Skeletal muscle cell (primary cell): ENCODE measurements at regions not wholly inside any gene's neighbourhood (a gene's known extent, or its start where the extent isn't known, plus 50 kb on each side); places are given as distances from the start of the nearest gene placed in this dataset.
"Not testable (repeated sequence)": the region's sequence is repeated elsewhere in the genome, so short reads cannot be mapped to it uniquely, and the experiment has no call there.

ENCODE experiments used
- DNase-seq: peaks from one replicate; pipeline ENCODE4 v3.0.0-alpha.2; 2010; ENCODE audit warnings: low read depth
- H3K4me3 ChIP-seq: 2 replicates; pipeline ENCODE4 v1.5.1; 2011; ENCODE audit warnings: low read depth, mild to moderate bottlenecking, control low read depth, low read length, moderate library complexity

- not testable (repeated sequence) for DNase-seq
These were observed 129.2 kb downstream of the CRLF3 start for GRCh38 chr17:30695265-30695811.

GRCh38 chr17:30693772-30694171, 130.7 kb downstream of the CRLF3 start:
- H3K4me3 ChIP-seq, DNase-seq: not testable (repeated sequence)

More at GRCh38 chr17:30695265-30695811, 129.2 kb downstream of the CRLF3 start:
- not testable (repeated sequence) for H3K4me3 ChIP-seq

GRCh38 chr17:30689266-30690000, 135.1 kb downstream of the CRLF3 start:
- not testable (repeated sequence) for DNase-seq, H3K4me3 ChIP-seq

DNA sequence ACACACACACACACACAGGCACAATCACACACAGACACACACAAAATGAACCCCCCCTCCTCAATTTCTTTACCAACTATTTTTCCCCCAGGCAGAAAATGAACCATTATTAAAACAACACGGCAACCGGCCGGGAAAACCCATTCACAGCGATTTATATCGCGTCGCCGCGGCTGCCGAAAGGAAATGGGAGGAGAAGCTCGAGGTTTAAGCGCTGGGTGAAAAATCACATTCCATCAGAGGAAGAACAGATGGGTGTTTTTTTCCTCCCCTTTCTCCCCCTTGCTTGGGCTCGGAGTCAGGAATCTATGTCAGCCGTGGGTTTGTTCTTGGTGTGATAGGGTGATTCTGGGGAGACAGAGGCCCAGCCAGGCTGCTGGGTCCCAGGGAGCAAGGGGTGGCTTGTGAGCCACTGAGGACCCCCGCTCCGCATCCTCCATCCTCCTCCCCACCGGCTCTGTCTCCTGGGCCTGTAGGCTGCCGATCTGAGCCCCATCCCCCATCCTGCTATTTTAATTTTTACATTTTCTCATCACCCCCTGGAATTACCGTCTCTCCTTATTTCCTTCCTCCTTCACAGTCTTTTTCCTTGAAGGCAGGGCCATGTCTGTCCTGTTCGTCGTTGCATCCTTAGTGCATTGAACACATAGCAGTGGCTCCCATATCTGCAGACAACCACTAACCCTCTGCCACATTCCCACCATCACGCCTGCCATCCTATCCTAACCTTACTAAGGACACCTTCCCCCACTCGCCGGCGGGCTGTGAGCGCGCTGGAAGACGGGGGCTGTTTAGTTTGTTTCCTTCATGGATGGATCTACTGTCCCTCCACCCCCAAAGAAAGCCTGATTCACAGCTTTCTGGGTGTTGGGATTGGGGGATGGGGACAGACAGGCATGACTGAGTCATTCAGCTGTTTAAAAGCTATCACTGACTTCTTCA, 137.7 kb downstream of the CRLF3 start:
- DNase-seq, result not testable (repeated sequence)
- peak overlapping the region; percentile 3 for H3K4me3 ChIP-seq

- not testable (repeated sequence) for H3K4me3 ChIP-seq, DNase-seq
These were observed 142.2 kb downstream of the CRLF3 start for GRCh38 chr17:30682280-30682679.

DNA sequence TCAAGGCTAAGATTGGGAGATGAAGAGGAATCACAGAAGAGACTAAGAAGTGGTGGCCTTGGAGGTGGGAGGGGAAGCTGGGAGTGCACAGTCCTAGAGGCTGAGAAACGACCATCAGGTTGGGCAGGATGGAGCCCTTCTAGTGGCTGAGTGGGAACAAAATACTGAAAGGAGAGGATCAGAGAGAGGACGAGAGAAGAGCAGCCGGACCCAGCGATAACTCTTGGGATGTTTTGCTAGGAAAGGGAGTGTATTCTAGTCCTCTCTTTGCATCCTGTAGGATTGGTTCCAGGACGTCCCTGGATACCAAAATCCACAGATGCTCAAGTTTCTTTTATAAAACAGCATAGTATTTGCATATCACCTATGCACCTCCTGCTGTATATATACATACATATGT, 143.8 kb downstream of the CRLF3 start:
- H3K4me3 ChIP-seq, DNase-seq: not testable (repeated sequence)

- no peak overlapping the region for H3K4me3 ChIP-seq
- no peak for DNase-seq
These were observed 146.8 kb downstream of the CRLF3 start for GRCh38 chr17:30677550-30678249.

- not testable (repeated sequence) for DNase-seq, H3K4me3 ChIP-seq
These were observed 148.6 kb downstream of the CRLF3 start for GRCh38 chr17:30675777-30676492.

- not testable (repeated sequence) for H3K4me3 ChIP-seq, DNase-seq
These were observed 155.3 kb downstream of the CRLF3 start for GRCh38 chr17:30669217-30669649.

- not testable (repeated sequence) for DNase-seq, H3K4me3 ChIP-seq
These were observed 155.9 kb downstream of the CRLF3 start for GRCh38 chr17:30668360-30669181.

DNA sequence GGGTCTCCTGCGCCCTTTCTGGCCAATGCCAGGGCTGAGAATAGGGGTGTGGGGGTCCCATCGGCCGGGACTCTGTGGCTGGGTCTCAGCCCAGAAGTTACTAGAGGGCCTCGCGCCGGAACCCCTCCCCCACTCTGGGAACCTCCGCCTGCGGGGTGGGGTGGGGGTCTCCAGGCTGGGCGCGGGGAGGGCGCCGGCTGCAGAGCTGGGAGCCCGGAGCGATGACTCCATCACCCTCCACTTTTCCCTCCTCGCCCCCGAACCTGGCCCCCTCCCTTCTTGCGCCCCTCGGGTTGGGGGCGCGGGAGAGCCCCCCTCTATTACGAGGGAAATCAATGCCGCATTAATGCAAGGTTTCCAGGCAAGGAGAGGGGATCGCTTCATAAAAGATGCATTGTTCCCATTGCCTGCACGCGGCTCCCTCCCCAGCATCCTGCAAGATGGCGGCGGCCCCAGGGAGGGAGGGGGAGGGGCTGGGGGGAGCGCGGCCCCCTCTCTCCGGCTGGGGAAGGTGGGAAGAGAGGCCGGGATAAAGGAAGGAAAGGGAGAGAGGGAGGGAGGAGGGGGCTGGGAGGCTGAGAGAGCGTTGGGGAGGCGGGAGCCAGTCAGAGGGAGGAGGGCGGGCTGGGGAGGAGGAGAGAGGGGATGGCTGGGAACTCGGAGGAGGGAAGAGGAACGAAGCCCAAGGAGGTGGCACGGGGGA, 156.7 kb downstream of the CRLF3 start:
- DNase-seq, result peak; percentile 55
- H3K4me3 ChIP-seq, result peak overlapping the region; percentile 47

DNA sequence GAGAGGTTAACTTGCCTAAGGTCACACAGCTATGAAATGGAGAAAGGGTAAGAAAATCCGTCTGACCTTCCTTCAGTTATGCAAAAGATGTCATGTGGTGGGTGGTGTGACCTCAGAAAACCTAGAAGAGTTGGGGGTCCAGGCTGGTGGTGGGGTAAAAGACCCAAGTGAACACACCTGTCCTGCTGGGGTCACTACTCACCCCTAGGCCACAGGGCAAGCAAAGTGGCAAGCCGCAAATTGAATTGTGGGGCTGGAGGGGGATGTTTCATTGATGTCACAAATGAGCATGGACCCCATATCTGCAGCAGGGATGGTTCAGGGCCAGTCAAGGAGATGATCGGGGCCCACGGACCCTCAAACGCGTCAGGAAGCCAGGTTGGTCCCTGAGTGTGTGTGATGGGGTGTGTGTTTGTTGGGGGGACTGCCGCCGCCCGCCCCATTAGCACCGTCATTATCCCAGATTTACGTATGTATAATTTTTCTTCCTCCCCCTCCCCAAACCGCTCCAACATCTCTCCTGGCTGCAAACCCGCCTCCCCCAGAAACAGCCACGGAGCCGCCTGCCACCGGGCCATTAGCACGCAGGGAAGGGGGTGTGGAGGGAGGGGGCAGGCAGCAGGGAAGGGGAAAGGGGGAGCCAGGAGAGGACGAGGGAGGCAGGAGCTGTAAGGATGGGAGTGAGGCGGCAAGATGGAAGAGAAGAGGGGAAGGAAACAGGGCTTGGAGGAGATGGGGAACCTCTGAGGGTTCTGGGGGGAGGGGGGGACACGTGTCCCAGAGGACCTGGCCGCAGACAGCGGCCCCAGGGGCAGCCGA, 157.4 kb downstream of the CRLF3 start:
- DNase-seq, result not testable (repeated sequence)
- H3K4me3 ChIP-seq, result peak overlapping the region; percentile 47

GRCh38 chr17:30663727-30664455, 160.6 kb downstream of the CRLF3 start:
- DNase-seq, H3K4me3 ChIP-seq: not testable (repeated sequence)

GRCh38 chr17:30657148-30657547, 167.3 kb downstream of the CRLF3 start:
- not testable (repeated sequence) for H3K4me3 ChIP-seq, DNase-seq

- not testable (repeated sequence) for H3K4me3 ChIP-seq, DNase-seq
These were observed 171.5 kb downstream of the CRLF3 start for GRCh38 chr17:30653038-30653437.

- DNase-seq, H3K4me3 ChIP-seq: not testable (repeated sequence)
These were observed 172.9 kb downstream of the GOSR1 start for GRCh38 chr17:30650149-30650548.
